Smooth muscle cell (in vitro differentiated cells): ENCODE measurements at regions not wholly inside any gene's neighbourhood (a gene's known extent, or its start where the extent isn't known, plus 50 kb on each side); places are given as distances from the start of the nearest gene placed in this dataset.

Experiments used
- DNase-seq: peaks from one replicate; lab custom pipeline; 2025; ENCODE audit not compliant: unreplicated experiment; lab: John Stamatoyannopoulos, UW
- H2AFZ ChIP-seq: fragments of 200-600 bp; sonication (generic); 2 replicates; pipeline ENCODE4 v1.6.0; 2016; ENCODE audit warnings: antibody characterized with exemption, low read depth, mild to moderate bottlenecking
- H3F3A ChIP-seq: fragments of 200-600 bp; sonication (generic); 2 replicates; pipeline ENCODE4 v1.6.0; 2017; ENCODE audit warnings: antibody characterized with exemption, low read depth
- H3K27ac ChIP-seq: fragments of 200-600 bp; sonication (generic); 2 replicates; pipeline ENCODE4 v1.5.1; 2016; ENCODE audit warnings: low read depth, mild to moderate bottlenecking
- H3K27me3 ChIP-seq: fragments of 200-600 bp; sonication (generic); 2 replicates; pipeline ENCODE4 v1.6.1; 2016; ENCODE audit warnings: low read depth, mild to moderate bottlenecking
- H3K36me3 ChIP-seq: fragments of 200-600 bp; sonication (generic); 2 replicates; pipeline ENCODE4 v1.5.1; 2016; ENCODE audit warnings: low read depth
- H3K4me1 ChIP-seq: fragments of 200-600 bp; sonication (generic); 2 replicates; pipeline ENCODE4 v1.5.1; 2016; ENCODE audit warnings: low read depth
- H3K4me2 ChIP-seq: fragments of 200-600 bp; sonication (generic); 2 replicates; pipeline ENCODE4 v1.6.0; 2016; ENCODE audit warnings: mild to moderate bottlenecking
- H3K4me3 ChIP-seq: fragments of 200-600 bp; sonication (generic); 2 replicates; pipeline ENCODE4 v1.5.1; 2016; ENCODE audit warnings: mild to moderate bottlenecking
- H3K79me2 ChIP-seq: fragments of 200-600 bp; sonication (generic); 2 replicates; pipeline ENCODE4 v1.6.0; 2016; ENCODE audit warnings: low read depth, mild to moderate bottlenecking
- H3K9ac ChIP-seq: fragments of 200-600 bp; sonication (generic); 2 replicates; pipeline ENCODE4 v1.6.0; 2016; ENCODE audit warnings: low read depth
- H3K9me3 ChIP-seq: fragments of 200-600 bp; sonication (generic); replicated peaks from 2 replicates; pipeline ENCODE4 v1.5.1; 2016; ENCODE audit warnings: low read depth
- H4K20me1 ChIP-seq: fragments of 200-600 bp; sonication (generic); 2 replicates; pipeline ENCODE4 v1.6.0; 2016; ENCODE audit warnings: low read depth
- WGBS: methylation state at CpG from one replicate; pipeline ENCODE4 v1.1.7; 2016; ENCODE audit warnings: low lambda C conversion rate; 5-methylcytosine and 5-hydroxymethylcytosine counted together
- TF ChIP-seq, protein P1 (sequence below): fragments of 200-600 bp; sonication (generic); IDR thresholded peaks from 2 replicates; pipeline ENCODE4 v1.5.1; 2017; ENCODE audit warnings: borderline replicate concordance, mild to moderate bottlenecking, antibody characterized with exemption; ENCODE audit not compliant: insufficient read depth, poor library complexity, severe bottlenecking

DNA sequence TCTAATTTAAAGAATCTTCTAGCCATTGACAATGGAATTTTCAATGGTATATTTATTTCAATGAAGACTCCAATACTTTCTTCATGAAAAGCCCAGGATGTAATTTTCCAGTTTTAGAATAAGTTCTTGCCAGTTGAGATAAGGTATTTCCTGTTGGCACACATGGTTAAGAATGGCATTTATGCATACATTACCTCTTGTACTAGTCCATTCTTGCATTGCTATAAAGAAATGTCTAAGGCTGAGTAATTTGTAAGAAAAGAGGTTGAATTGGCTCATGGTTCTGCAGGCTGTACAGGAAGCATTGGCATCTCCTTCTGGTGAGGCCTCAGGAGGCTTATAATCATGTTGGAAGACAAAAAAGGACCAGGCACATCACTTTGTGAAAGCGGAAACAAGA is 1179.6 kb downstream of the AMY1C start:
- H3K27ac ChIP-seq = no peak overlapping the region
- H3K79me2 ChIP-seq = no peaks in the 10 kb centered on the region
- no peak overlapping the region for H2AFZ ChIP-seq
- H3K4me3 ChIP-seq = no peak overlapping the region
- no peaks in the 10 kb centered on the region for H3K4me1 ChIP-seq
- H3K4me2 ChIP-seq = no peak overlapping the region
- TF ChIP-seq, protein P1, sequence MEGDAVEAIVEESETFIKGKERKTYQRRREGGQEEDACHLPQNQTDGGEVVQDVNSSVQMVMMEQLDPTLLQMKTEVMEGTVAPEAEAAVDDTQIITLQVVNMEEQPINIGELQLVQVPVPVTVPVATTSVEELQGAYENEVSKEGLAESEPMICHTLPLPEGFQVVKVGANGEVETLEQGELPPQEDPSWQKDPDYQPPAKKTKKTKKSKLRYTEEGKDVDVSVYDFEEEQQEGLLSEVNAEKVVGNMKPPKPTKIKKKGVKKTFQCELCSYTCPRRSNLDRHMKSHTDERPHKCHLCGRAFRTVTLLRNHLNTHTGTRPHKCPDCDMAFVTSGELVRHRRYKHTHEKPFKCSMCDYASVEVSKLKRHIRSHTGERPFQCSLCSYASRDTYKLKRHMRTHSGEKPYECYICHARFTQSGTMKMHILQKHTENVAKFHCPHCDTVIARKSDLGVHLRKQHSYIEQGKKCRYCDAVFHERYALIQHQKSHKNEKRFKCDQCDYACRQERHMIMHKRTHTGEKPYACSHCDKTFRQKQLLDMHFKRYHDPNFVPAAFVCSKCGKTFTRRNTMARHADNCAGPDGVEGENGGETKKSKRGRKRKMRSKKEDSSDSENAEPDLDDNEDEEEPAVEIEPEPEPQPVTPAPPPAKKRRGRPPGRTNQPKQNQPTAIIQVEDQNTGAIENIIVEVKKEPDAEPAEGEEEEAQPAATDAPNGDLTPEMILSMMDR = no peak
- no peaks in the 10 kb centered on the region for H3F3A ChIP-seq
- no peaks in the 10 kb centered on the region for H3K36me3 ChIP-seq
- no peaks in the 10 kb centered on the region for H3K9me3 ChIP-seq
- DNase-seq = no peak
- no peaks in the 10 kb centered on the region for H3K27me3 ChIP-seq
- WGBS = 53% methylated on average over 1 of the region's 1 CpG
- no peak overlapping the region for H3K9ac ChIP-seq
- H4K20me1 ChIP-seq = no peaks in the 10 kb centered on the region

DNA sequence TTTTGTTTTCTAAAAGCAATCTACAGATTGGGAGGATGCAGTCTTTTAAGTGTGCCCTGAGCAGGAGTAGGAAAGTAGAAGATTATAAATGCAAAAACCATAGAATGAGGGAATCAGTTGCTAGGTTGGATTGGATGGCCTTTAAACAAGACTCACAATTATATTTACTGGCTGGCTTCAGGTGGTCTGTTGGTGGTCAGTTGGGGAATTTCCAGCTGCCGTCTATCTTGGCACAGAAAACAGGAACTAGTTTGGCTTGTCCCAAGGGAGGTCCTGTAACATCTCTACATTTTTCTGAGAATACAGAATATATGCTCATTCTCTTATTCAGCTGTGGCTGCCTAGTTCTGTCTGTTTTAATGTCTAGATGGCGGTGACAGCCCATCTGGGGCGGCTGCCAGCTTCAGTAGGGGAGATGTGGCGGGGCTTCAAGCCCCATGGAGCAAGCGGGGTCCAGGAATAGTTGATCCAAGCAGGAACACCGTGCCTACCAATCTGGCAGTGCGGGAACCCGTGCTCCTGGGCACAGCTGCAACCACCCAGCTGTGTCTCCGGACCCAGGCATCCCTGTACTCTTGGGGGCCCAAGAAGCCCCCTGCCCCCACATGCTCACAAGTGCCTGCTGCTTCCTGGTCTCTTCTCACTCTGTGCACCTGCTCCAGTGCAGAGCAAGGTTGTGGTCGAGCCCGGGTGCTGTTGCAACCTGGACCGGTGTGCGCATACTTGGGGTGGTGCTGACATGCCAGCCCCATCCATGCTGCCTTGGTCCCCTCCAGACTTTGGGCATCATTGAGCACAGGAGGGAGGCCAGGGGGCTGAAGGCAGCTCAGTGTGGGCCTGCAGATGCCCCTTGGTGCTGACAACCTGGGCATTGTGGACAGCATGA is 1182.6 kb downstream of the AMY1C start:
- WGBS = 90% methylated on average over 13 of the region's 13 CpGs
- H3K4me2 ChIP-seq = no peak overlapping the region
- H3K27ac ChIP-seq = no peak overlapping the region
- H3K36me3 ChIP-seq = no peaks in the 10 kb centered on the region
- TF ChIP-seq, protein P1 = no peak
- H3K4me3 ChIP-seq = no peak overlapping the region
- no peaks in the 10 kb centered on the region for H3K27me3 ChIP-seq
- no peaks in the 10 kb centered on the region for H3K4me1 ChIP-seq
- H3K9me3 ChIP-seq = no peaks in the 10 kb centered on the region
- H4K20me1 ChIP-seq = no peaks in the 10 kb centered on the region
- H2AFZ ChIP-seq = no peak overlapping the region
- H3F3A ChIP-seq = no peaks in the 10 kb centered on the region
- DNase-seq = no peak
- no peaks in the 10 kb centered on the region for H3K79me2 ChIP-seq
- no peak overlapping the region for H3K9ac ChIP-seq

DNA sequence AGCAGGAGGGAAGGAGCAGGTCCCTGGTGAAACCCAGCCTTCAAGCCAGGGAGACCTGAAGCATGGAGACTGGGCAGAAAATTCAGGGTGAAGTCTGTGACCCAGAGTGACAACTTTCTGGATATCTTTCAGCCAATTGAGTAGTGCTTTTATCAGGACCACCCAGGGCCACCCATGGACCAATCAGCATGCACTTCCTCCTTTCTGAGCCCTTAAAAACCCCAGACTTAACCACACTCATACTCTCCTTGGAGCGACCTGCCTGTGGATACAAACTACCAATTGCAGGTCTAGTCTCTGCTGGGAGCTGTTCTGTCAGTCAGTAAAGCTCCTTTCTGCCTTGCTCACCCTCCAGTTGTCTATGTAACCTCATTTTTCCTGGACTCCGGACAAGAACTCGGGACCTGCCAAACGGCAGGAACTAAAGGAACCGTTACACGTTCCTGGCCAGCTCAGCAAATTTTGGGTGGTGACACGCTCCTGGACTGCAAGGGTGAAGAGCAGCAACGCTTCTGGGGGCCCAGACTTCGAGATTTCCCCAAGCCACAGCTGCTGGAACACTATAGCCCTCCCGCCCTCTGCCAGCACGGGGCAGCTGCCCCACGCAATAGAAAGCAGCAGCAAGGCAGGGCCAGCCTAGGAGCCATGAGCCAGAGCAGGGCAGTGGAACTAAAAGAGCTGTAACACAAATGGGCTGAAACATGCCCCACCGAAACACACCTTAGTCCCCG is 1183.4 kb downstream of the AMY1C start:
- Histone ChIP-seq H3K27ac (no peak overlapping the region), H4K20me1 (no peaks in the 10 kb centered on the region), H2AFZ (no peak overlapping the region), H3K4me3 (no peak overlapping the region), H3K4me1 (no peaks in the 10 kb centered on the region), H3K79me2 (no peaks in the 10 kb centered on the region), H3K36me3 (no peaks in the 10 kb centered on the region), H3K9ac (no peak overlapping the region), H3K9me3 (no peaks in the 10 kb centered on the region), H3K27me3 (no peaks in the 10 kb centered on the region), H3K4me2 (no peak overlapping the region), H3F3A (no peaks in the 10 kb centered on the region)
- WGBS = 89% methylated on average over 14 of the region's 14 CpGs
- TF ChIP-seq, protein P1 = no peak
- no peak for DNase-seq
